K562 (cell line): ENCODE measurements at regions not wholly inside any gene's neighbourhood (a gene's known extent, or its start where the extent isn't known, plus 50 kb on each side); places are given as distances from the start of the nearest gene placed in this dataset.

Source experiments
- ATAC-seq: fragments of 200-7000 bp; cut with Tn5 transposase; 3 replicates; pipeline ENCODE4 v1.9.1; 2020; ENCODE audit warnings: moderate library complexity
- BruUV-seq: library from RNA; stranded (reverse); fragments of 400-500 nt; replicated peaks from 2 replicates; lab custom pipeline; 2021; lab: Mats Ljungman, UMichigan
- CTCF ChIA-PET: fragments of 300-600 bp; formaldehyde crosslinking; extraction: SDS; loops from one replicate; lab custom pipeline; 2021; ENCODE audit warnings: low intra/inter-chr PET ratio; lab: Yijun Ruan, JAX
- POLR2A ChIA-PET: fragments of 300-600, 350-650 bp; sonication (Branson Sonifier 250); formaldehyde crosslinking; extraction: SDS; loops from one replicate; lab custom pipeline; 2021; ENCODE audit warnings: antibody characterized with exemption, inconsistent platforms; lab: Yijun Ruan, JAX
- DNase-seq, 4 experiments: peaks; one replicate each; pipeline versions ENCODE4 v3.0.0 to v3.0.0-alpha.2; 2011 to 2018; ENCODE audit warnings: low spot score in 3 of 4, mixed read lengths in 3 of 4; ENCODE audit errors: extremely low read depth in 1 of 4
- FAIRE-seq: peaks from 2 replicates; lab custom pipeline; 2011; peaks lifted over from hg19 to GRCh38; lab: Jason Lieb, UNC
- H2AFZ ChIP-seq: 2 replicates; pipeline ENCODE4 v1.6.0; 2011; ENCODE audit warnings: low read depth, low read length, control low read depth, inconsistent platforms
- H3K27ac ChIP-seq: fragments of 200-600 bp; 3 replicates; pipeline ENCODE4 v1.8.0; 2011; ENCODE audit warnings: low read depth, mild to moderate bottlenecking, control low read depth, inconsistent platforms, low read length, moderate library complexity, mixed read lengths; ENCODE audit errors: extremely low read depth
- H3K27me3 ChIP-seq, 2 experiments: fragments of 300-600 bp in 1 of 2; 2 replicates in 1 of 2; 3 replicates in 1 of 2; pipeline versions ENCODE4 v1.6.0 to v1.8.0; 2011; ENCODE audit warnings: inconsistent platforms in 2 of 2, low read length in 2 of 2, mild to moderate bottlenecking in 1 of 2, mixed read lengths in 1 of 2, moderate library complexity in 1 of 2; ENCODE audit not compliant: control insufficient read depth in 2 of 2, insufficient read depth in 2 of 2
- H3K36me3 ChIP-seq: fragments of 300-600 bp; 3 replicates; pipeline ENCODE4 v1.8.0; 2011; ENCODE audit warnings: mild to moderate bottlenecking, low read length, inconsistent platforms; ENCODE audit not compliant: control insufficient read depth, insufficient read depth
- H3K4me1 ChIP-seq, 2 experiments: fragments of 200-600 bp in 1 of 2; replicated peaks in 1 of 2; 2 replicates in 1 of 2; 3 replicates in 1 of 2; pipeline versions ENCODE4 v1.5.1 to v1.8.0; 2011; ENCODE audit warnings: inconsistent platforms in 2 of 2, low read length in 2 of 2, mild to moderate bottlenecking in 1 of 2, mixed read lengths in 1 of 2, moderate library complexity in 1 of 2; ENCODE audit not compliant: control insufficient read depth in 2 of 2, insufficient read depth in 2 of 2
- H3K4me2 ChIP-seq: 2 replicates; pipeline ENCODE4 v1.6.1; 2011; ENCODE audit warnings: low read length, control low read depth, inconsistent platforms, mixed read lengths; ENCODE audit not compliant: insufficient read depth
- H3K4me3 ChIP-seq: fragments of 200-600 bp; sonication (generic), shearing (Covaris generic); 2 replicates; pipeline ENCODE4 v1.5.1; 2016; ENCODE audit warnings: control low read depth, inconsistent platforms
- H3K79me2 ChIP-seq: fragments of 200-600 bp; 3 replicates; pipeline ENCODE4 v1.8.0; 2011; ENCODE audit warnings: low read length, inconsistent platforms; ENCODE audit not compliant: control insufficient read depth, insufficient read depth
- H3K9ac ChIP-seq, 2 experiments: 2 replicates each; pipeline versions ENCODE4 v1.6.0 to v1.6.1; 2011; ENCODE audit warnings: low read depth in 2 of 2, low read length in 2 of 2, control low read depth in 1 of 2, inconsistent platforms in 1 of 2, mild to moderate bottlenecking in 1 of 2, mixed read lengths in 1 of 2; ENCODE audit not compliant: insufficient read depth in 1 of 2
- H3K9me1 ChIP-seq: one replicate; pipeline ENCODE4 v1.6.0; 2011; ENCODE audit warnings: inconsistent platforms, mild to moderate bottlenecking, low read length, moderate library complexity; ENCODE audit not compliant: control insufficient read depth, insufficient read depth
- H3K9me3 ChIP-seq: replicated peaks from 2 replicates; pipeline ENCODE4 v1.5.1; 2011; ENCODE audit warnings: low read depth, low read length, inconsistent platforms; ENCODE audit not compliant: control insufficient read depth, insufficient read depth
- H4K20me1 ChIP-seq: replicated peaks from 2 replicates; pipeline ENCODE4 v1.6.1; 2011; ENCODE audit warnings: low read length, inconsistent platforms, mixed read lengths; ENCODE audit not compliant: control insufficient read depth, insufficient read depth
- CBX3 ChIP-seq, 2 experiments: IDR thresholded peaks; 1 replicate in 1 of 2; 2 replicates in 1 of 2; pipeline ENCODE4 v1.6.1; 2012; ENCODE audit warnings: inconsistent platforms in 2 of 2, low read length in 2 of 2, borderline replicate concordance in 1 of 2, control low read depth in 1 of 2
- GABPB1 ChIP-seq: sonication (generic); formaldehyde crosslinking; IDR thresholded peaks from 2 replicates; pipeline ENCODE4 v1.8.0; 2022; ENCODE audit warnings: mild to moderate bottlenecking, missing genetic modification reagents
- MTA1 ChIP-seq: fragments of 450-650 bp; IDR thresholded peaks from 2 replicates; pipeline ENCODE4 v1.6.1; 2017; ENCODE audit warnings: borderline replicate concordance
- NFIX ChIP-seq: fragments of 250-450 bp; sonication (Bioruptor Pico); IDR thresholded peaks from 2 replicates; pipeline ENCODE4 v1.4.0; 2020; ENCODE audit warnings: low read depth, mild to moderate bottlenecking, moderate library complexity
- PHB ChIP-seq: fragments of 250-450 bp; sonication (Bioruptor Pico); IDR thresholded peaks from 2 replicates; pipeline ENCODE4 v1.5.0; 2021
- TAF1 ChIP-seq: IDR thresholded peaks from 2 replicates; pipeline ENCODE4 v1.6.1; 2011; ENCODE audit warnings: mild to moderate bottlenecking, low read length, moderate library complexity; ENCODE audit not compliant: insufficient read depth, control insufficient read depth, severe bottlenecking; ENCODE audit errors: extremely low read depth
- ZBTB17 ChIP-seq: fragments of 450-650 bp; formaldehyde crosslinking; IDR thresholded peaks from 2 replicates; pipeline ENCODE4 v1.4.0; 2020; ENCODE audit warnings: mild to moderate bottlenecking
- ZNF239 ChIP-seq: fragments of 250-450 bp; sonication (Bioruptor Pico); IDR thresholded peaks from 2 replicates; pipeline ENCODE4 v1.4.0; 2020; ENCODE audit warnings: mild to moderate bottlenecking
- ZNF354B ChIP-seq: fragments of 250-450 bp; sonication (Bioruptor Pico); IDR thresholded peaks from 2 replicates; pipeline ENCODE4 v1.4.0; 2020
- ZNF583 ChIP-seq: fragments of 250-450 bp; sonication (Bioruptor Pico); IDR thresholded peaks from 2 replicates; pipeline ENCODE4 v1.4.0; 2020
- ZNF79 ChIP-seq: fragments of 250-450 bp; sonication (Bioruptor Pico); IDR thresholded peaks from 2 replicates; pipeline ENCODE4 v1.4.0; 2020; ENCODE audit warnings: low read depth, mild to moderate bottlenecking, moderate library complexity
- WGBS: fragments of 100-300 bp; shearing (Covaris generic); methylation state at CpG from one replicate; pipeline ENCODE4 v1.1.6; 2016; ENCODE audit warnings: low coverage, mixed read lengths; ENCODE audit not compliant: insufficient coverage; ENCODE audit errors: missing lambda C conversion rate; 5-methylcytosine and 5-hydroxymethylcytosine counted together
- in situ Hi-C: fragments of 300-500 bp; cut with MboI; formaldehyde crosslinking; loops from 4 replicates; pipeline ENCODE4 v1.15.0; 2018; ENCODE audit warnings: inconsistent platforms, mixed read lengths
- intact Hi-C: fragments of 100-400 bp; cut with micrococcal nuclease; formaldehyde crosslinking; loops from 2 replicates; pipeline ENCODE4 v1.14.2; 2022
- TF ChIP-seq, protein P1 (sequence below): fragments of 250-450 bp; sonication (Bioruptor Pico); IDR thresholded peaks from 2 replicates; pipeline ENCODE4 v1.4.0; 2020; ENCODE audit warnings: mild to moderate bottlenecking, moderate library complexity, borderline replicate concordance
- TF ChIP-seq, protein P2 (sequence below): fragments of 450-650 bp; IDR thresholded peaks from 2 replicates; pipeline ENCODE4 v1.6.1; 2016; ENCODE audit warnings: missing biosample characterization, missing genetic modification characterization
- TF ChIP-seq, protein P3 (sequence below): sonication (generic); formaldehyde crosslinking; IDR thresholded peaks from 2 replicates; pipeline ENCODE4 v1.8.0; 2022; ENCODE audit warnings: mild to moderate bottlenecking, missing genetic modification reagents, borderline replicate concordance
- TF ChIP-seq, protein P4 (sequence below): fragments of 250-450 bp; sonication (Bioruptor Pico); IDR thresholded peaks from 2 replicates; pipeline ENCODE4 v1.5.0; 2022; ENCODE audit warnings: mild to moderate bottlenecking

DNA sequence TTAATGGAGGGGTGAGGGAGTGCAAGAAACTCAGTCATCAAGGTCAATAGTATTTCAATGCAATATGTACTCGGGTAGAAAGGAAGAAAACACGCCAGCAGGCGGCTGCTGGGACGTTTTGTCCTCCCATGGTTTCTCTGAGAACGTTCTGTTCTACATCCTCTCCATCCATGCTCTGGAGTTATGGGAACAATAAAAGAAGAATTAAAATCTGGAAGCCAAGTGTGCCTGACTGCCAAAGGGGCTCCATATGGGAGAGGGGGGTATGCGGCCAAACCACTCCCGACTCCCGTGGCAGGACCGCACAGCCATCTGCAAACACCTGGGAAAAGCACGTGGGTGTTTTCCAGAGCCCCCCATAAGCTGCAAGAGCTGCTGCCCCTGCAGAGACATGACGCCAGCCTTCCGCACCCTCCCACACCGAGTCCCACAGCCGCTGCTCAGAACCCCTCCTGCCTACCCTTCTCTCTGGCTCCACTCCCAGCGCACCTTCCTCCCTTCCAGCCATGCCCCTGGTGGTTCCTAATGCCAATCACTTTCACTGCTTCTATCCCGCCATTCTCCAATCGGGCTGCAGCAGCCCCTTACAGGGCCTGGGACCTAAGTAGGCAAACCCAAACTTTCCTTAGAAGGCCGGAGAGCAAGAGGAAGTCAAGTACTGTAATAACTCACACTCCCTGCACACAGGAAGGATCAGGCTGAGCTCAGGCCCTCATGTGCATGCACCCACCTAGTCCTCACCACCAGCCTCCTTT is 241.6 kb downstream of the SYK start:
- Histone ChIP-seq H4K20me1 (no peaks in the 10 kb centered on the region), H3K36me3 (no peaks in the 10 kb centered on the region), H2AFZ (no peak overlapping the region), H3K79me2 (no peaks in the 10 kb centered on the region), H3K9me1 (no peaks in the 10 kb centered on the region), H3K9me3 (no peaks in the 10 kb centered on the region), H3K4me1 (no peaks in the 10 kb centered on the region), H3K4me3 (no peak overlapping the region), H3K9ac (no peak overlapping the region), H3K27ac (no peak overlapping the region), H3K27me3 (peaks cover 2 to 46% of the 10 kb centered on the region in 2 experiments; a peak in 3 of 5 replicates), H3K4me2 (no peak overlapping the region)
- no peak for ATAC-seq
- ChIA-PET CTCF (no interaction called here), POLR2A (no interaction called here)
- 3% methylated on average over 16 of the region's 18 CpGs for WGBS
- DNase-seq = no peak
- FAIRE-seq = no peak
- in situ Hi-C loops = no loop called here
- intact Hi-C loops = no loop called here
- BruUV-seq = no TSS peak
- TF ChIP-seq MTA1 = no peak
- TF ChIP-seq ZNF354B (CRISPR knock-in tag) = no peak
- no peak for TF ChIP-seq ZBTB17 (CRISPR knock-in tag)
- TF ChIP-seq PHB (CRISPR knock-in tag) = no peak
- TF ChIP-seq CBX3 (IDR thresholded peaks at IDR 0.05; ENCODE audit: borderline replicate concordance in 1 of 2, low read length in 2 of 2) = no peak
- no peak for TF ChIP-seq ZNF79 (CRISPR knock-in tag)
- TF ChIP-seq, protein P1, sequence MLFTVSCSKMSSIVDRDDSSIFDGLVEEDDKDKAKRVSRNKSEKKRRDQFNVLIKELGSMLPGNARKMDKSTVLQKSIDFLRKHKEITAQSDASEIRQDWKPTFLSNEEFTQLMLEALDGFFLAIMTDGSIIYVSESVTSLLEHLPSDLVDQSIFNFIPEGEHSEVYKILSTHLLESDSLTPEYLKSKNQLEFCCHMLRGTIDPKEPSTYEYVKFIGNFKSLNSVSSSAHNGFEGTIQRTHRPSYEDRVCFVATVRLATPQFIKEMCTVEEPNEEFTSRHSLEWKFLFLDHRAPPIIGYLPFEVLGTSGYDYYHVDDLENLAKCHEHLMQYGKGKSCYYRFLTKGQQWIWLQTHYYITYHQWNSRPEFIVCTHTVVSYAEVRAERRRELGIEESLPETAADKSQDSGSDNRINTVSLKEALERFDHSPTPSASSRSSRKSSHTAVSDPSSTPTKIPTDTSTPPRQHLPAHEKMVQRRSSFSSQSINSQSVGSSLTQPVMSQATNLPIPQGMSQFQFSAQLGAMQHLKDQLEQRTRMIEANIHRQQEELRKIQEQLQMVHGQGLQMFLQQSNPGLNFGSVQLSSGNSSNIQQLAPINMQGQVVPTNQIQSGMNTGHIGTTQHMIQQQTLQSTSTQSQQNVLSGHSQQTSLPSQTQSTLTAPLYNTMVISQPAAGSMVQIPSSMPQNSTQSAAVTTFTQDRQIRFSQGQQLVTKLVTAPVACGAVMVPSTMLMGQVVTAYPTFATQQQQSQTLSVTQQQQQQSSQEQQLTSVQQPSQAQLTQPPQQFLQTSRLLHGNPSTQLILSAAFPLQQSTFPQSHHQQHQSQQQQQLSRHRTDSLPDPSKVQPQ (CRISPR knock-in tag) = no peak
- no peak for TF ChIP-seq GABPB1 (CRISPR knock-in tag)
- no peak for TF ChIP-seq NFIX (CRISPR knock-in tag)
- TF ChIP-seq, protein P2, sequence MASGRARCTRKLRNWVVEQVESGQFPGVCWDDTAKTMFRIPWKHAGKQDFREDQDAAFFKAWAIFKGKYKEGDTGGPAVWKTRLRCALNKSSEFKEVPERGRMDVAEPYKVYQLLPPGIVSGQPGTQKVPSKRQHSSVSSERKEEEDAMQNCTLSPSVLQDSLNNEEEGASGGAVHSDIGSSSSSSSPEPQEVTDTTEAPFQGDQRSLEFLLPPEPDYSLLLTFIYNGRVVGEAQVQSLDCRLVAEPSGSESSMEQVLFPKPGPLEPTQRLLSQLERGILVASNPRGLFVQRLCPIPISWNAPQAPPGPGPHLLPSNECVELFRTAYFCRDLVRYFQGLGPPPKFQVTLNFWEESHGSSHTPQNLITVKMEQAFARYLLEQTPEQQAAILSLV = no peak
- TF ChIP-seq ZNF239 (CRISPR knock-in tag) = no peak
- TF ChIP-seq, protein P3, sequence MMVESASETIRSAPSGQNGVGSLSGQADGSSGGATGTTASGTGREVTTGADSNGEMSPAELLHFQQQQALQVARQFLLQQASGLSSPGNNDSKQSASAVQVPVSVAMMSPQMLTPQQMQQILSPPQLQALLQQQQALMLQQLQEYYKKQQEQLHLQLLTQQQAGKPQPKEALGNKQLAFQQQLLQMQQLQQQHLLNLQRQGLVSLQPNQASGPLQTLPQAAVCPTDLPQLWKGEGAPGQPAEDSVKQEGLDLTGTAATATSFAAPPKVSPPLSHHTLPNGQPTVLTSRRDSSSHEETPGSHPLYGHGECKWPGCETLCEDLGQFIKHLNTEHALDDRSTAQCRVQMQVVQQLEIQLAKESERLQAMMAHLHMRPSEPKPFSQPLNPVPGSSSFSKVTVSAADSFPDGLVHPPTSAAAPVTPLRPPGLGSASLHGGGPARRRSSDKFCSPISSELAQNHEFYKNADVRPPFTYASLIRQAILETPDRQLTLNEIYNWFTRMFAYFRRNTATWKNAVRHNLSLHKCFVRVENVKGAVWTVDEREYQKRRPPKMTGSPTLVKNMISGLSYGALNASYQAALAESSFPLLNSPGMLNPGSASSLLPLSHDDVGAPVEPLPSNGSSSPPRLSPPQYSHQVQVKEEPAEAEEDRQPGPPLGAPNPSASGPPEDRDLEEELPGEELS = no peak
- TF ChIP-seq, protein P4, sequence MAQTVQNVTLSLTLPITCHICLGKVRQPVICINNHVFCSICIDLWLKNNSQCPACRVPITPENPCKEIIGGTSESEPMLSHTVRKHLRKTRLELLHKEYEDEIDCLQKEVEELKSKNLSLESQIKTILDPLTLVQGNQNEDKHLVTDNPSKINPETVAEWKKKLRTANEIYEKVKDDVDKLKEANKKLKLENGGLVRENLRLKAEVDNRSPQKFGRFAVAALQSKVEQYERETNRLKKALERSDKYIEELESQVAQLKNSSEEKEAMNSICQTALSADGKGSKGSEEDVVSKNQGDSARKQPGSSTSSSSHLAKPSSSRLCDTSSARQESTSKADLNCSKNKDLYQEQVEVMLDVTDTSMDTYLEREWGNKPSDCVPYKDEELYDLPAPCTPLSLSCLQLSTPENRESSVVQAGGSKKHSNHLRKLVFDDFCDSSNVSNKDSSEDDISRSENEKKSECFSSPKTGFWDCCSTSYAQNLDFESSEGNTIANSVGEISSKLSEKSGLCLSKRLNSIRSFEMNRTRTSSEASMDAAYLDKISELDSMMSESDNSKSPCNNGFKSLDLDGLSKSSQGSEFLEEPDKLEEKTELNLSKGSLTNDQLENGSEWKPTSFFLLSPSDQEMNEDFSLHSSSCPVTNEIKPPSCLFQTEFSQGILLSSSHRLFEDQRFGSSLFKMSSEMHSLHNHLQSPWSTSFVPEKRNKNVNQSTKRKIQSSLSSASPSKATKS (CRISPR knock-in tag) = no peak
- TF ChIP-seq TAF1 = no peak
- TF ChIP-seq ZNF583 = no peak
